Spleen (tissue), 11 donors: ENCODE measurements at regions not wholly inside any gene's neighbourhood (a gene's known extent, or its start where the extent isn't known, plus 50 kb on each side); places are given as distances from the start of the nearest gene placed in this dataset.
"Not testable (repeated sequence)": the region's sequence is repeated elsewhere in the genome, so short reads cannot be mapped to it uniquely, and the experiment has no call there.

ENCODE experiments used
- DNase-seq: peaks from one replicate; pipeline ENCODE4 v3.0.0-alpha.2; 2020
- H3K27ac ChIP-seq, 8 donors: fragments of 200-600 bp; sonication (generic) in 7 of 8; 1 replicate in 4 of 8; 2 replicates in 4 of 8; pipeline versions ENCODE4 v1.5.0 to v1.8.0; 2016 to 2021; ENCODE audit warnings: inconsistent platforms in 4 of 8, mild to moderate bottlenecking in 4 of 8, moderate library complexity in 1 of 8
- H3K27me3 ChIP-seq, 7 donors: fragments of 200-600 bp; sonication (generic) in 6 of 7; replicated peaks in 1 of 7; 1 replicate in 4 of 7; 2 replicates in 3 of 7; pipeline versions ENCODE4 v1.5.0 to v1.8.0; 2016 to 2021; ENCODE audit warnings: inconsistent platforms in 3 of 7, mild to moderate bottlenecking in 1 of 7
- H3K36me3 ChIP-seq, 6 donors: fragments of 200-600 bp; sonication (generic) in 5 of 6; 1 replicate in 4 of 6; 2 replicates in 2 of 6; pipeline versions ENCODE4 v1.5.0 to v1.8.0; 2016 to 2021; ENCODE audit warnings: inconsistent platforms in 2 of 6
- H3K4me1 ChIP-seq, 6 donors: fragments of 200-600 bp; sonication (generic) in 5 of 6; 1 replicate in 3 of 6; 2 replicates in 3 of 6; pipeline versions ENCODE4 v1.5.0 to v1.8.0; 2016 to 2021; ENCODE audit warnings: inconsistent platforms in 3 of 6
- H3K4me3 ChIP-seq, 8 donors: fragments of 200-600 bp; sonication (generic) in 7 of 8; 1 replicate in 4 of 8; 2 replicates in 4 of 8; pipeline versions ENCODE4 v1.5.0 to v1.8.0; 2016 to 2021; ENCODE audit warnings: inconsistent platforms in 4 of 8, mild to moderate bottlenecking in 4 of 8, moderate library complexity in 2 of 8
- H3K9me3 ChIP-seq, 8 donors: fragments of 200-600 bp; sonication (generic) in 7 of 8; 1 replicate in 4 of 8; 2 replicates in 4 of 8; pipeline versions ENCODE4 v1.5.0 to v1.8.0; 2016 to 2021; ENCODE audit warnings: inconsistent platforms in 4 of 8
- CTCF ChIP-seq, 11 experiments: fragments of 200-600 bp in 7 of 11; fragments of 450-650 bp in 4 of 11; sonication (generic) in 4 of 11; IDR thresholded peaks in 8 of 11; conservative IDR thresholded peaks in 3 of 11; 1 replicate in 7 of 11; 2 replicates in 4 of 11; pipeline versions ENCODE4 v1.4.0 to v1.8.0; 2016 to 2021; ENCODE audit warnings: antibody characterized with exemption in 11 of 11, inconsistent platforms in 4 of 11, mild to moderate bottlenecking in 1 of 11
- POLR2A ChIP-seq, 3 donors: fragments of 450-650 bp; IDR thresholded peaks; one replicate each; pipeline ENCODE4 v1.5.1; 2017; ENCODE audit warnings: antibody characterized with exemption in 3 of 3, mild to moderate bottlenecking in 1 of 3
- POLR2AphosphoS5 ChIP-seq, 3 donors: sonication (generic); formaldehyde crosslinking; IDR thresholded peaks; one replicate each; pipeline ENCODE4 v1.5.1; 2017; ENCODE audit warnings: antibody characterized with exemption in 3 of 3
- WGBS, 5 donors: extraction: QIAGEN DNeasy Blood & Tissue Kit in 3 of 5; methylation state at CpG; one replicate each; pipeline versions ENCODE4 v1.1.5 to v1.1.7; 2013 to 2018; 5-methylcytosine and 5-hydroxymethylcytosine counted together
- intact Hi-C: fragments of 100-400 bp; cut with DNase I; formaldehyde crosslinking; loops from one replicate; pipeline ENCODE4 v1.15.0; 2023; ENCODE audit warnings: low total_unique reads
- donor health status: healthy with polysubstance abuse.
- donor health status: DM: no; HTN: no; CAD: no; lungs with moderate emphysema.
- donor health status: DM: no; HTN: no; CAD: no.
- donor health status: Bipolar disorder and iron deficiency.
- donor health status: healthy.
- donor health status: DM: no; HTN: no; CAD: no.
- donor health status: DM: yes; HTN: yes; CAD: no.

GRCh38 chr10:81248886-81249285 lies 626.1 kb upstream of the NRG3 start:
- intact Hi-C loops: no loop called here
- no peaks in the 10 kb centered on the region for H3K27me3 ChIP-seq

GRCh38 chr10:81251457-81252115 lies 623.4 kb upstream of the NRG3 start:
- Histone ChIP-seq H3K27ac (no peak overlapping the region), H3K36me3 (no peaks in the 10 kb centered on the region), H3K9me3 (peaks cover 0 to 3% (median 0%) of the 10 kb centered on the region in 8 donors), H3K27me3 (no peaks in the 10 kb centered on the region), H3K4me3 (no peak overlapping the region), H3K4me1 (no peaks in the 10 kb centered on the region)
- no peak for TF ChIP-seq CTCF (IDR thresholded peaks at IDR 0.05 in 8 of 11, conservative IDR thresholded peaks at IDR 0.05 in 3 of 11)
- TF ChIP-seq POLR2A (IDR thresholded peaks at IDR 0.05): no peak
- no peak for TF ChIP-seq POLR2AphosphoS5 (IDR thresholded peaks at IDR 0.05)
- no peak for DNase-seq
- 65 to 76% (median 71%) methylated on average over 4 of the region's 4 CpGs for WGBS, 5 donors
- intact Hi-C loops: no loop called here

More at GRCh38 chr10:81248886-81249285, 626.1 kb upstream of the NRG3 start:
- Histone ChIP-seq H3K36me3 (no peaks in the 10 kb centered on the region), H3K27ac (no peak overlapping the region), H3K9me3 (no peaks in the 10 kb centered on the region), H3K4me3 (no peak overlapping the region), H3K4me1 (no peaks in the 10 kb centered on the region)
- WGBS, 5 donors: 32 to 42% (median 36%) methylated on average over 3 of the region's 3 CpGs
- no peak for DNase-seq
- no peak for TF ChIP-seq POLR2AphosphoS5 (IDR thresholded peaks at IDR 0.05)
- no peak for TF ChIP-seq CTCF (IDR thresholded peaks at IDR 0.05 in 8 of 11, conservative IDR thresholded peaks at IDR 0.05 in 3 of 11)
- no peak for TF ChIP-seq POLR2A (IDR thresholded peaks at IDR 0.05)

GRCh38 chr10:81264991-81265390 lies 610.0 kb upstream of the NRG3 start:
- H3K27ac ChIP-seq, H3K27me3 ChIP-seq, DNase-seq, H3K4me1 ChIP-seq, intact Hi-C loops, H3K4me3 ChIP-seq, H3K36me3 ChIP-seq: not testable (repeated sequence)
- H3K9me3 ChIP-seq: peaks cover 0 to 23% (median 8%) of the 10 kb centered on the region in 8 donors
- 83 to 100% (median 86%) methylated on average over 1 to 17 of the region's 18 CpGs for WGBS, 5 donors

- 82 to 95% (median 89%) methylated on average over 2 of the region's 2 CpGs for WGBS, 5 donors
- intact Hi-C loops: no loop called here
Observed at GRCh38 chr10:81270051-81270450, 604.9 kb upstream of the NRG3 start.

More at GRCh38 chr10:81270051-81270450, 604.9 kb upstream of the NRG3 start:
- no peak for DNase-seq
- peaks cover 0 to 23% (median 8%) of the 10 kb centered on the region in 8 donors for H3K9me3 ChIP-seq
- no peak for TF ChIP-seq CTCF (IDR thresholded peaks at IDR 0.05 in 8 of 11, conservative IDR thresholded peaks at IDR 0.05 in 3 of 11)
- TF ChIP-seq POLR2A (IDR thresholded peaks at IDR 0.05): no peak
- TF ChIP-seq POLR2AphosphoS5 (IDR thresholded peaks at IDR 0.05): no peak
- no peak overlapping the region for H3K4me3 ChIP-seq
- no peaks in the 10 kb centered on the region for H3K36me3 ChIP-seq
- no peaks in the 10 kb centered on the region for H3K4me1 ChIP-seq
- H3K27ac ChIP-seq: no peak overlapping the region
- no peaks in the 10 kb centered on the region for H3K27me3 ChIP-seq
